Left kidney (tissue), 1 donor: ENCODE measurements at regions not wholly inside any gene's neighbourhood (a gene's known extent, or its start where the extent isn't known, plus 50 kb on each side); places are given as distances from the start of the nearest gene placed in this dataset.
"Not testable (repeated sequence)": the region's sequence is repeated elsewhere in the genome, so short reads cannot be mapped to it uniquely, and the experiment has no call there.

Experiments used
- DNase-seq: peaks from one replicate; pipeline ENCODE4 v3.0.0-alpha.2; 2013

GRCh38 chr4:49117951-49118350 is 131.9 kb downstream of the CWH43 start:
- not testable (repeated sequence) for DNase-seq

- DNase-seq: not testable (repeated sequence)
Observed at GRCh38 chr4:49118379-49119212, 132.5 kb downstream of the CWH43 start.

GRCh38 chr4:49119345-49119744 is 133.3 kb downstream of the CWH43 start:
- not testable (repeated sequence) for DNase-seq

GRCh38 chr4:49120042-49120779 is 134.1 kb downstream of the CWH43 start:
- not testable (repeated sequence) for DNase-seq

GRCh38 chr4:49120804-49121203 is 134.7 kb downstream of the CWH43 start:
- not testable (repeated sequence) for DNase-seq

- not testable (repeated sequence) for DNase-seq
Observed at GRCh38 chr4:49126443-49126842, 140.4 kb downstream of the CWH43 start.

GRCh38 chr4:49126858-49127257 is 140.8 kb downstream of the CWH43 start:
- DNase-seq: not testable (repeated sequence)

GRCh38 chr4:49129385-49129784 is 143.3 kb downstream of the CWH43 start:
- DNase-seq: not testable (repeated sequence)

GRCh38 chr4:49129870-49130269 is 143.8 kb downstream of the CWH43 start:
- not testable (repeated sequence) for DNase-seq

GRCh38 chr4:49130724-49131123 is 144.6 kb downstream of the CWH43 start:
- not testable (repeated sequence) for DNase-seq

GRCh38 chr4:49137043-49137442 is 151.0 kb downstream of the CWH43 start:
- not testable (repeated sequence) for DNase-seq

GRCh38 chr4:49137961-49138360 is 151.9 kb downstream of the CWH43 start:
- not testable (repeated sequence) for DNase-seq

- DNase-seq: not testable (repeated sequence)
Observed at GRCh38 chr4:49138818-49139217, 152.7 kb downstream of the CWH43 start.

- DNase-seq: not testable (repeated sequence)
Observed at GRCh38 chr4:49139513-49139912, 153.4 kb downstream of the CWH43 start.

- DNase-seq: not testable (repeated sequence)
Observed at GRCh38 chr4:49140351-49140750, 154.3 kb downstream of the CWH43 start.

- DNase-seq: not testable (repeated sequence)
Observed at GRCh38 chr4:49141955-49142354, 155.9 kb downstream of the CWH43 start.

GRCh38 chr4:49147143-49147542 is 161.1 kb downstream of the CWH43 start:
- not testable (repeated sequence) for DNase-seq

GRCh38 chr4:49147596-49147995 is 161.5 kb downstream of the CWH43 start:
- not testable (repeated sequence) for DNase-seq

GRCh38 chr4:49149006-49149975 is 163.2 kb downstream of the CWH43 start:
- peak; percentile 71 for DNase-seq

- not testable (repeated sequence) for DNase-seq
Observed at GRCh38 chr4:49150351-49151083, 164.4 kb downstream of the CWH43 start.

GRCh38 chr4:49153011-49153410 is 166.9 kb downstream of the CWH43 start:
- not testable (repeated sequence) for DNase-seq
